ENCODE measurements at regions not wholly inside any gene's neighbourhood (a gene's known extent, or its start where the extent isn't known, plus 50 kb on each side); places are given as distances from the start of the nearest gene placed in this dataset.

GRCh38 chrX:5644776-5645175 lies 583.9 kb downstream of the NLGN4X start:
- H3K4me1 ChIP-seq (ENCODE audit: insufficient read depth, low read length, poor library complexity, severe bottlenecking), result no peaks in the 10 kb centered on the region
- H3K9me2 ChIP-seq (replicated peaks; ENCODE audit: low read depth, low read length), result no peaks in the 10 kb centered on the region
- H2AFZ ChIP-seq (ENCODE audit: low read length), result no peak overlapping the region

DNA sequence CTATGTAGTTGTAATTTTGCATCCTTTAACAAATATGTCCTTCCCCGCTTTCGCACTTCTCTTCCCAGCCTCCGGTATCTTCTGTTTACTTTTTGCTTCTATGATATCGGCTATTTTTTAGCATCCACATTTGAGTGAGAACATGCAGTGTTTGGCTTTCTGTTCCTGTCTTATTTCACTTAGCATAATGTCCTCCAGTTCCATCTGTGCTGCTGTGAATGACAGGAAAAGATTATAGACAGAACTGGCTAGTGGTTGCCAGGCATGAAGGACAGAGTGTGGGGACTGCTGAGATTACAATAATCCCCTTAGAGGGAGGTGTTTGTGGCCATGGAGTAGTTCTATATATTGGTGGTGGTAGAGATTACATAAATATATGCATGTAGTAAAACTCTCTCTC lies 588.6 kb downstream of the NLGN4X start:
- no peak overlapping the region for H2AFZ ChIP-seq (ENCODE audit: low read length)
- no peaks in the 10 kb centered on the region for H4K20me1 ChIP-seq (ENCODE audit: insufficient read depth, low read length, poor library complexity, severe bottlenecking)
- H3K4me1 ChIP-seq (ENCODE audit: insufficient read depth, low read length, poor library complexity, severe bottlenecking), result no peaks in the 10 kb centered on the region
- no peaks in the 10 kb centered on the region for H3K9me3 ChIP-seq (ENCODE audit: insufficient read depth, low read depth, low read length)
- no peaks in the 10 kb centered on the region for H3K9me2 ChIP-seq (replicated peaks; ENCODE audit: low read depth, low read length)
- H3K79me2 ChIP-seq (ENCODE audit: insufficient read depth, low read length), result no peaks in the 10 kb centered on the region
- H3K27me3 ChIP-seq (ENCODE audit: insufficient read depth, low read length, poor library complexity, severe bottlenecking), result no peaks in the 10 kb centered on the region
- no peaks in the 10 kb centered on the region for H3K36me3 ChIP-seq (ENCODE audit: insufficient read depth, low read length)
- H3K4me3 ChIP-seq (ENCODE audit: low read length, poor library complexity, severe bottlenecking), result no peak overlapping the region
- no peaks in the 10 kb centered on the region for H3F3A ChIP-seq (ENCODE audit: low read depth)
- H3K4me2 ChIP-seq (ENCODE audit: low read depth, low read length, poor library complexity, severe bottlenecking), result no peak overlapping the region
- TF ChIP-seq EZH2phosphoT487 (IDR thresholded peaks at IDR 0.05; ENCODE audit: borderline replicate concordance), result no peak
- TF ChIP-seq, protein P1, sequence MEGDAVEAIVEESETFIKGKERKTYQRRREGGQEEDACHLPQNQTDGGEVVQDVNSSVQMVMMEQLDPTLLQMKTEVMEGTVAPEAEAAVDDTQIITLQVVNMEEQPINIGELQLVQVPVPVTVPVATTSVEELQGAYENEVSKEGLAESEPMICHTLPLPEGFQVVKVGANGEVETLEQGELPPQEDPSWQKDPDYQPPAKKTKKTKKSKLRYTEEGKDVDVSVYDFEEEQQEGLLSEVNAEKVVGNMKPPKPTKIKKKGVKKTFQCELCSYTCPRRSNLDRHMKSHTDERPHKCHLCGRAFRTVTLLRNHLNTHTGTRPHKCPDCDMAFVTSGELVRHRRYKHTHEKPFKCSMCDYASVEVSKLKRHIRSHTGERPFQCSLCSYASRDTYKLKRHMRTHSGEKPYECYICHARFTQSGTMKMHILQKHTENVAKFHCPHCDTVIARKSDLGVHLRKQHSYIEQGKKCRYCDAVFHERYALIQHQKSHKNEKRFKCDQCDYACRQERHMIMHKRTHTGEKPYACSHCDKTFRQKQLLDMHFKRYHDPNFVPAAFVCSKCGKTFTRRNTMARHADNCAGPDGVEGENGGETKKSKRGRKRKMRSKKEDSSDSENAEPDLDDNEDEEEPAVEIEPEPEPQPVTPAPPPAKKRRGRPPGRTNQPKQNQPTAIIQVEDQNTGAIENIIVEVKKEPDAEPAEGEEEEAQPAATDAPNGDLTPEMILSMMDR (conservative IDR thresholded peaks at IDR 0.05; ENCODE audit: low read length), result no peak
- H3K9ac ChIP-seq (ENCODE audit: low read depth, low read length, poor library complexity, severe bottlenecking), result no peak overlapping the region

More at GRCh38 chrX:5644776-5645175, 583.9 kb downstream of the NLGN4X start:
- no peak for TF ChIP-seq EZH2phosphoT487 (IDR thresholded peaks at IDR 0.05; ENCODE audit: borderline replicate concordance)
- TF ChIP-seq, protein P1 (conservative IDR thresholded peaks at IDR 0.05; ENCODE audit: low read length), result no peak
- Histone ChIP-seq H4K20me1 (ENCODE audit: insufficient read depth, low read length, poor library complexity, severe bottlenecking) (no peaks in the 10 kb centered on the region), H3K36me3 (ENCODE audit: insufficient read depth, low read length) (no peaks in the 10 kb centered on the region), H3K4me3 (ENCODE audit: low read length, poor library complexity, severe bottlenecking) (no peak overlapping the region), H3K9ac (ENCODE audit: low read depth, low read length, poor library complexity, severe bottlenecking) (no peak overlapping the region), H3K27me3 (ENCODE audit: insufficient read depth, low read length, poor library complexity, severe bottlenecking) (no peaks in the 10 kb centered on the region), H3K4me2 (ENCODE audit: low read depth, low read length, poor library complexity, severe bottlenecking) (no peak overlapping the region), H3F3A (ENCODE audit: low read depth) (no peaks in the 10 kb centered on the region), H3K9me3 (ENCODE audit: insufficient read depth, low read depth, low read length) (no peaks in the 10 kb centered on the region), H3K79me2 (ENCODE audit: insufficient read depth, low read length) (no peaks in the 10 kb centered on the region)

DNA sequence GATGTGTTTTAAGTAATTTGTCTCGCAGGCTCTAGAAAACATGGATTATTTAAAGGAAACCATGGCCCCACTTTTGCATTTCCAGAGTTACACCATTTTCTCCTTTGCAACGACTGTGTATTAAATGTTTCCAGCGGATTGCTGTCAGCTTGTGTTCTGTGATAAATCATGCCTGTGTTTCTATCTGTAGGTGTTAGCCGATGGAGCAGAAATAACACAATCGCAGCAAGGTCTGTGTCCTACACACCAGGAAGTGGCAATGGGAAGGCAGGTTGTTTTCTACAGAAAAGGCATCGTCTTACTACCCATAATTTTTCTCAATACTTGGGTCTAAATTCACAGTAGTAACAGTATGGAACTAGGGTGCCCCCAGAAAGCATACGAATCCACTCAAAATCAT lies 590.1 kb downstream of the NLGN4X start:
- no peak overlapping the region for H3K4me2 ChIP-seq (ENCODE audit: low read depth, low read length, poor library complexity, severe bottlenecking)
- no peaks in the 10 kb centered on the region for H3K4me1 ChIP-seq (ENCODE audit: insufficient read depth, low read length, poor library complexity, severe bottlenecking)
- no peaks in the 10 kb centered on the region for H3K9me2 ChIP-seq (replicated peaks; ENCODE audit: low read depth, low read length)
- no peak overlapping the region for H3K9ac ChIP-seq (ENCODE audit: low read depth, low read length, poor library complexity, severe bottlenecking)
- H3K4me3 ChIP-seq (ENCODE audit: low read length, poor library complexity, severe bottlenecking), result no peak overlapping the region
- no peak overlapping the region for H2AFZ ChIP-seq (ENCODE audit: low read length)
- H4K20me1 ChIP-seq (ENCODE audit: insufficient read depth, low read length, poor library complexity, severe bottlenecking), result no peaks in the 10 kb centered on the region
- H3K36me3 ChIP-seq (ENCODE audit: insufficient read depth, low read length), result no peaks in the 10 kb centered on the region
- no peaks in the 10 kb centered on the region for H3K27me3 ChIP-seq (ENCODE audit: insufficient read depth, low read length, poor library complexity, severe bottlenecking)
- H3K9me3 ChIP-seq (ENCODE audit: insufficient read depth, low read depth, low read length), result no peaks in the 10 kb centered on the region
- no peaks in the 10 kb centered on the region for H3K79me2 ChIP-seq (ENCODE audit: insufficient read depth, low read length)
- no peaks in the 10 kb centered on the region for H3F3A ChIP-seq (ENCODE audit: low read depth)
- TF ChIP-seq, protein P1 (conservative IDR thresholded peaks at IDR 0.05; ENCODE audit: low read length), result no peak
- TF ChIP-seq EZH2phosphoT487 (IDR thresholded peaks at IDR 0.05; ENCODE audit: borderline replicate concordance), result no peak

Data from Loucy (cell line).